HCT116 (cell line): ENCODE measurements at regions not wholly inside any gene's neighbourhood (a gene's known extent, or its start where the extent isn't known, plus 50 kb on each side); places are given as distances from the start of the nearest gene placed in this dataset.

Experiments used
- ATAC-seq: fragments of 200-7000 bp; cut with Tn5 transposase; 2 replicates; pipeline ENCODE4 v1.9.1; 2020; ENCODE audit warnings: mild to moderate bottlenecking, moderate library complexity
- BruUV-seq: library from RNA; stranded (reverse); fragments of 400-500 nt; replicated peaks from 2 replicates; lab custom pipeline; 2021; lab: Mats Ljungman, UMichigan
- CTCF ChIA-PET: fragments of 300-600 bp; sonication (Branson Sonifier 250); formaldehyde crosslinking; loops from one replicate; lab custom pipeline; 2021; ENCODE audit warnings: antibody characterized with exemption; lab: Charles Lee
- POLR2A ChIA-PET: fragments of 300-600, 350-600 bp; sonication (Branson Sonifier 250); formaldehyde crosslinking; loops from one replicate; lab custom pipeline; 2021; ENCODE audit warnings: antibody characterized with exemption; lab: Charles Lee
- RAD21 ChIA-PET, 2 experiments: fragments of 300-600 bp; sonication (Branson Sonifier 250); formaldehyde crosslinking; loops; one replicate each; lab custom pipeline; 2023; ENCODE audit warnings: low total read pairs in 2 of 2; ENCODE audit not compliant: uncharacterized antibody in 2 of 2, unreplicated experiment in 2 of 2, low non-redundant PET in 1 of 2; lab: Charles Lee
- DNase-seq: peaks from one replicate; pipeline ENCODE4 v3.0.0-alpha.2; 2010; ENCODE audit warnings: low read depth, low spot score
- H2AFZ ChIP-seq: fragments of 200-600 bp; shearing (Covaris generic), sonication (generic); 2 replicates; pipeline ENCODE4 v1.6.1; 2017; ENCODE audit warnings: low read depth, mixed run types, mixed read lengths, antibody characterized with exemption, low read length; ENCODE audit not compliant: poor library complexity, severe bottlenecking
- H3K27ac ChIP-seq: 2 replicates; pipeline ENCODE4 v1.5.1; 2012; ENCODE audit warnings: low read depth, low read length
- H3K27me3 ChIP-seq: fragments of 200-600 bp; sonication (generic); 2 replicates; pipeline ENCODE4 v1.6.1; 2016; ENCODE audit warnings: mixed run types, low read length, mixed read lengths; ENCODE audit not compliant: insufficient read depth
- H3K36me3 ChIP-seq, 2 experiments: fragments of 200-500 bp in 1 of 2; fragments of 200-600 bp in 1 of 2; sonication (Bioruptor generic) in 1 of 2; sonication (generic) in 1 of 2; 2 replicates each; pipeline versions ENCODE4 v1.5.1 to v1.6.1; 2014 to 2016; ENCODE audit warnings: low read length in 2 of 2, inconsistent platforms in 1 of 2, mixed read lengths in 1 of 2, mixed run types in 1 of 2; ENCODE audit not compliant: insufficient read depth in 2 of 2, control insufficient read depth in 1 of 2
- H3K4me1 ChIP-seq, 2 experiments: fragments of 200-600 bp in 1 of 2; sonication (generic) in 1 of 2; 2 replicates each; pipeline versions ENCODE4 v1.5.1 to v1.6.1; 2012 to 2017; ENCODE audit warnings: low read length in 2 of 2, inconsistent platforms in 1 of 2, mild to moderate bottlenecking in 1 of 2, mixed read lengths in 1 of 2, mixed run types in 1 of 2, moderate library complexity in 1 of 2; ENCODE audit not compliant: insufficient read depth in 2 of 2, control insufficient read depth in 1 of 2
- H3K4me2 ChIP-seq: fragments of 200-600 bp; sonication (generic); 2 replicates; pipeline ENCODE4 v1.6.1; 2017; ENCODE audit warnings: mixed run types, low read length, mixed read lengths
- H3K4me3 ChIP-seq, 2 experiments: fragments of 200-600 bp in 1 of 2; sonication (generic) in 1 of 2; replicated peaks in 1 of 2; 2 replicates each; pipeline ENCODE4 v1.5.1; 2011 to 2016; ENCODE audit warnings: low read length in 2 of 2, control low read depth in 1 of 2, low read depth in 1 of 2, mild to moderate bottlenecking in 1 of 2, mixed read lengths in 1 of 2, mixed run types in 1 of 2
- H3K79me2 ChIP-seq: fragments of 200-600 bp; sonication (generic); 2 replicates; pipeline ENCODE4 v1.6.1; 2017; ENCODE audit warnings: mild to moderate bottlenecking, mixed run types, low read length, moderate library complexity, mixed read lengths; ENCODE audit not compliant: insufficient read depth
- H3K9ac ChIP-seq: fragments of 200-600 bp; sonication (generic); 2 replicates; pipeline ENCODE4 v1.6.1; 2016; ENCODE audit warnings: low read length, mixed read lengths
- H3K9me2 ChIP-seq: fragments of 200-600 bp; sonication (generic), shearing (Covaris generic); 2 replicates; pipeline ENCODE4 v1.6.1; 2017; ENCODE audit warnings: mixed run types, mild to moderate bottlenecking, moderate library complexity; ENCODE audit not compliant: insufficient read depth
- H3K9me3 ChIP-seq, 2 experiments: fragments of 200-500 bp in 1 of 2; fragments of 200-600 bp in 1 of 2; sonication (Bioruptor generic) in 1 of 2; sonication (generic) in 1 of 2; 2 replicates each; pipeline ENCODE4 v1.6.1; 2014 to 2017; ENCODE audit warnings: low read length in 2 of 2, mixed read lengths in 2 of 2, inconsistent platforms in 1 of 2, low read depth in 1 of 2, mild to moderate bottlenecking in 1 of 2, mixed run types in 1 of 2, moderate library complexity in 1 of 2; ENCODE audit not compliant: control insufficient read depth in 1 of 2, insufficient read depth in 1 of 2
- H4K20me1 ChIP-seq: fragments of 200-600 bp; sonication (generic), shearing (Covaris generic); 2 replicates; pipeline ENCODE4 v1.6.1; 2017; ENCODE audit warnings: mixed run types, mild to moderate bottlenecking, moderate library complexity; ENCODE audit not compliant: insufficient read depth
- ATF3 ChIP-seq: IDR thresholded peaks from 2 replicates; pipeline ENCODE4 v1.6.1; 2012
- CEBPB ChIP-seq: IDR thresholded peaks from 2 replicates; pipeline ENCODE4 v1.6.1; 2012; ENCODE audit warnings: low read depth
- CTCF ChIP-seq, 3 experiments: fragments of 200-600 bp in 1 of 3; sonication (generic) in 1 of 3; IDR thresholded peaks in 2 of 3; conservative IDR thresholded peaks in 1 of 3; 2 replicates each; pipeline ENCODE4 v1.5.1; 2012 to 2017; ENCODE audit warnings: low read depth in 2 of 3, low read length in 2 of 3, antibody characterized with exemption in 1 of 3, borderline replicate concordance in 1 of 3, control low read depth in 1 of 3, mild to moderate bottlenecking in 1 of 3, mixed read lengths in 1 of 3, mixed run types in 1 of 3, moderate library complexity in 1 of 3; ENCODE audit not compliant: insufficient read depth in 1 of 3
- EGR1 ChIP-seq: IDR thresholded peaks from 2 replicates; pipeline ENCODE4 v1.6.1; 2012; ENCODE audit warnings: low read depth
- ELF1 ChIP-seq: IDR thresholded peaks from 2 replicates; pipeline ENCODE4 v1.6.1; 2012; ENCODE audit warnings: low read depth, borderline replicate concordance
- EZH2 ChIP-seq: fragments of 200-600 bp; sonication (generic); IDR thresholded peaks from 2 replicates; pipeline ENCODE4 v1.6.1; 2017; ENCODE audit warnings: antibody characterized with exemption, mixed run types
- EZH2phosphoT487 ChIP-seq: fragments of 200-600 bp; IDR thresholded peaks from 2 replicates; pipeline ENCODE4 v1.6.1; 2018; ENCODE audit warnings: antibody characterized with exemption, borderline replicate concordance
- POLR2AphosphoS5 ChIP-seq: IDR thresholded peaks from 2 replicates; pipeline ENCODE4 v1.6.1; 2011; ENCODE audit warnings: mild to moderate bottlenecking, low read depth, low read length, moderate library complexity
- RAD21 ChIP-seq: IDR thresholded peaks from 2 replicates; pipeline ENCODE4 v1.6.1; 2012; ENCODE audit warnings: low read depth, mild to moderate bottlenecking
- TCF7L2 ChIP-seq: IDR thresholded peaks from 2 replicates; pipeline ENCODE4 v1.7.0; 2011; ENCODE audit warnings: borderline replicate concordance, inconsistent platforms; ENCODE audit not compliant: insufficient read depth, insufficient read length; ENCODE audit errors: extremely low read depth
- ZFX ChIP-seq: fragments of 450-650 bp; IDR thresholded peaks from 2 replicates; pipeline ENCODE4 v1.6.1; 2017
- intact Hi-C: fragments of 100-400 bp; cut with micrococcal nuclease; formaldehyde crosslinking; loops from 2 replicates; pipeline ENCODE4 v1.10.0; 2022

GRCh38 chr10:85193796-85194195, 865.4 kb downstream of the CCSER2 start:
- BruUV-seq, result no TSS peak
- ChIA-PET RAD21 (no interaction called here), CTCF (no interaction called here), POLR2A (no interaction called here)
- no peak overlapping the region for H3K4me3 ChIP-seq
- no peaks in the 10 kb centered on the region for H4K20me1 ChIP-seq
- H2AFZ ChIP-seq, result no peak overlapping the region
- no peaks in the 10 kb centered on the region for H3K9me2 ChIP-seq
- intact Hi-C loops, result no loop called here
- H3K4me2 ChIP-seq, result no peak overlapping the region
- no peaks in the 10 kb centered on the region for H3K36me3 ChIP-seq
- ATAC-seq, result no peak
- H3K79me2 ChIP-seq, result no peaks in the 10 kb centered on the region
- H3K27me3 ChIP-seq, result peaks cover 15% of the 10 kb centered on the region; the same call in 1 of the 2 replicates
- no peak for TF ChIP-seq ATF3
- no peak for TF ChIP-seq POLR2AphosphoS5
- no peak for TF ChIP-seq CEBPB
- TF ChIP-seq TCF7L2, result no peak
- TF ChIP-seq RAD21, result no peak
- TF ChIP-seq ELF1, result no peak
- TF ChIP-seq EZH2phosphoT487, result no peak
- TF ChIP-seq ZFX, result no peak
- TF ChIP-seq CTCF (IDR thresholded peaks at IDR 0.05 in 2 of 3, conservative IDR thresholded peaks at IDR 0.05 in 1 of 3; ENCODE audit: borderline replicate concordance in 1 of 3, insufficient read depth in 1 of 3, low read depth in 2 of 3, low read length in 2 of 3), result no peak
- no peak for TF ChIP-seq EZH2
- TF ChIP-seq EGR1, result no peak
- DNase-seq, result no peak
- no peak overlapping the region for H3K9ac ChIP-seq
- H3K4me1 ChIP-seq, result no peaks in the 10 kb centered on the region
- no peaks in the 10 kb centered on the region for H3K9me3 ChIP-seq
- H3K27ac ChIP-seq, result no peak overlapping the region
